K562 (cell line): ENCODE measurements at regions not wholly inside any gene's neighbourhood (a gene's known extent, or its start where the extent isn't known, plus 50 kb on each side); places are given as distances from the start of the nearest gene placed in this dataset.

ENCODE experiments used
- CBX5 ChIP-seq: IDR thresholded peaks from 2 replicates; pipeline ENCODE4 v1.6.1; 2014; ENCODE audit warnings: low read depth, borderline replicate concordance
- FOS ChIP-seq: IDR thresholded peaks from 3 replicates; pipeline ENCODE4 v1.6.1; 2011; ENCODE audit not compliant: insufficient read length; ENCODE audit errors: extremely low read depth
- FOXP1 ChIP-seq: sonication (generic); formaldehyde crosslinking; IDR thresholded peaks from 2 replicates; pipeline ENCODE4 v1.8.0; 2022; ENCODE audit warnings: mild to moderate bottlenecking, missing genetic modification reagents
- ZBTB1 ChIP-seq: sonication (generic); formaldehyde crosslinking; IDR thresholded peaks from 2 replicates; pipeline ENCODE4 v1.8.1; 2023; ENCODE audit warnings: missing genetic modification reagents, low read depth, mild to moderate bottlenecking, borderline replicate concordance
- ZNF165 ChIP-seq: fragments of 250-450 bp; sonication (Bioruptor Pico); IDR thresholded peaks from 2 replicates; pipeline ENCODE4 v1.4.0; 2020; ENCODE audit warnings: borderline replicate concordance
- TF ChIP-seq, protein P1 (sequence below), 3 experiments: IDR thresholded peaks in 2 of 3; conservative IDR thresholded peaks in 1 of 3; 2 replicates each; pipeline ENCODE4 v1.5.1; 2011 to 2012; ENCODE audit warnings: low read length in 3 of 3, mild to moderate bottlenecking in 3 of 3, control low read depth in 2 of 3, improper control_type of control experiment in 1 of 3, inconsistent platforms in 1 of 3, low read depth in 1 of 3, mixed read lengths in 1 of 3, moderate library complexity in 1 of 3; ENCODE audit not compliant: insufficient read depth in 2 of 3
- TF ChIP-seq, protein P2 (sequence below): fragments of 200-800 bp; sonication (Bioruptor generic); IDR thresholded peaks from 2 replicates; pipeline ENCODE4 v1.6.1; 2016; ENCODE audit warnings: missing genetic modification characterization, missing compliant biosample characterization
- TF ChIP-seq, protein P3 (sequence below): sonication (generic); formaldehyde crosslinking; IDR thresholded peaks from 2 replicates; pipeline ENCODE4 v1.8.0; 2022; ENCODE audit warnings: missing genetic modification reagents, mild to moderate bottlenecking, moderate library complexity, borderline replicate concordance
- TF ChIP-seq, protein P4 (sequence below): IDR thresholded peaks from 3 replicates; pipeline ENCODE4 v1.6.1; 2011; ENCODE audit warnings: borderline replicate concordance, mild to moderate bottlenecking, moderate library complexity; ENCODE audit not compliant: insufficient read length; ENCODE audit errors: extremely low read depth

DNA sequence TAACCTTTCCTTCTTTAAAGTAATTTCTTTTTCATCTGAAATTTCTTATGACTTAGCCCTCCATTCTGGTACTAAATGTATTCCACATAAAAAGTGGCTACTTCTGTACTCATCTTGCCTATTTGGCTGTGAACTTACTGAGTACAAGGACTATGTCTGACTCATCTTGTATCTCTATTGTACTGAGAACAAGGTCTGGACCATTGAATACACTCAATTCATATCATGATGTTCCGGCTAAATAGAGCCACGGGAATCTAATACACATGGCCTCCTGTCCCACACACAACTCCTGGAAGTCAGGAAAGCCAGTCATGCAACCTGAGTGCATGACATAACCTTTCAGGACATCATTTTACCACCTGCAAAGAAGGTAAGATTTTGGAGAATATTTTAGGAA lies 203.9 kb downstream of the PLK2 start:
- no peak for TF ChIP-seq ZNF165
- TF ChIP-seq, protein P1, sequence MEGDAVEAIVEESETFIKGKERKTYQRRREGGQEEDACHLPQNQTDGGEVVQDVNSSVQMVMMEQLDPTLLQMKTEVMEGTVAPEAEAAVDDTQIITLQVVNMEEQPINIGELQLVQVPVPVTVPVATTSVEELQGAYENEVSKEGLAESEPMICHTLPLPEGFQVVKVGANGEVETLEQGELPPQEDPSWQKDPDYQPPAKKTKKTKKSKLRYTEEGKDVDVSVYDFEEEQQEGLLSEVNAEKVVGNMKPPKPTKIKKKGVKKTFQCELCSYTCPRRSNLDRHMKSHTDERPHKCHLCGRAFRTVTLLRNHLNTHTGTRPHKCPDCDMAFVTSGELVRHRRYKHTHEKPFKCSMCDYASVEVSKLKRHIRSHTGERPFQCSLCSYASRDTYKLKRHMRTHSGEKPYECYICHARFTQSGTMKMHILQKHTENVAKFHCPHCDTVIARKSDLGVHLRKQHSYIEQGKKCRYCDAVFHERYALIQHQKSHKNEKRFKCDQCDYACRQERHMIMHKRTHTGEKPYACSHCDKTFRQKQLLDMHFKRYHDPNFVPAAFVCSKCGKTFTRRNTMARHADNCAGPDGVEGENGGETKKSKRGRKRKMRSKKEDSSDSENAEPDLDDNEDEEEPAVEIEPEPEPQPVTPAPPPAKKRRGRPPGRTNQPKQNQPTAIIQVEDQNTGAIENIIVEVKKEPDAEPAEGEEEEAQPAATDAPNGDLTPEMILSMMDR (IDR thresholded peaks at IDR 0.05 in 2 of 3, conservative IDR thresholded peaks at IDR 0.05 in 1 of 3; ENCODE audit: insufficient read depth in 2 of 3, low read depth in 1 of 3, low read length in 3 of 3) = no peak
- TF ChIP-seq FOS = no peak
- TF ChIP-seq, protein P2, sequence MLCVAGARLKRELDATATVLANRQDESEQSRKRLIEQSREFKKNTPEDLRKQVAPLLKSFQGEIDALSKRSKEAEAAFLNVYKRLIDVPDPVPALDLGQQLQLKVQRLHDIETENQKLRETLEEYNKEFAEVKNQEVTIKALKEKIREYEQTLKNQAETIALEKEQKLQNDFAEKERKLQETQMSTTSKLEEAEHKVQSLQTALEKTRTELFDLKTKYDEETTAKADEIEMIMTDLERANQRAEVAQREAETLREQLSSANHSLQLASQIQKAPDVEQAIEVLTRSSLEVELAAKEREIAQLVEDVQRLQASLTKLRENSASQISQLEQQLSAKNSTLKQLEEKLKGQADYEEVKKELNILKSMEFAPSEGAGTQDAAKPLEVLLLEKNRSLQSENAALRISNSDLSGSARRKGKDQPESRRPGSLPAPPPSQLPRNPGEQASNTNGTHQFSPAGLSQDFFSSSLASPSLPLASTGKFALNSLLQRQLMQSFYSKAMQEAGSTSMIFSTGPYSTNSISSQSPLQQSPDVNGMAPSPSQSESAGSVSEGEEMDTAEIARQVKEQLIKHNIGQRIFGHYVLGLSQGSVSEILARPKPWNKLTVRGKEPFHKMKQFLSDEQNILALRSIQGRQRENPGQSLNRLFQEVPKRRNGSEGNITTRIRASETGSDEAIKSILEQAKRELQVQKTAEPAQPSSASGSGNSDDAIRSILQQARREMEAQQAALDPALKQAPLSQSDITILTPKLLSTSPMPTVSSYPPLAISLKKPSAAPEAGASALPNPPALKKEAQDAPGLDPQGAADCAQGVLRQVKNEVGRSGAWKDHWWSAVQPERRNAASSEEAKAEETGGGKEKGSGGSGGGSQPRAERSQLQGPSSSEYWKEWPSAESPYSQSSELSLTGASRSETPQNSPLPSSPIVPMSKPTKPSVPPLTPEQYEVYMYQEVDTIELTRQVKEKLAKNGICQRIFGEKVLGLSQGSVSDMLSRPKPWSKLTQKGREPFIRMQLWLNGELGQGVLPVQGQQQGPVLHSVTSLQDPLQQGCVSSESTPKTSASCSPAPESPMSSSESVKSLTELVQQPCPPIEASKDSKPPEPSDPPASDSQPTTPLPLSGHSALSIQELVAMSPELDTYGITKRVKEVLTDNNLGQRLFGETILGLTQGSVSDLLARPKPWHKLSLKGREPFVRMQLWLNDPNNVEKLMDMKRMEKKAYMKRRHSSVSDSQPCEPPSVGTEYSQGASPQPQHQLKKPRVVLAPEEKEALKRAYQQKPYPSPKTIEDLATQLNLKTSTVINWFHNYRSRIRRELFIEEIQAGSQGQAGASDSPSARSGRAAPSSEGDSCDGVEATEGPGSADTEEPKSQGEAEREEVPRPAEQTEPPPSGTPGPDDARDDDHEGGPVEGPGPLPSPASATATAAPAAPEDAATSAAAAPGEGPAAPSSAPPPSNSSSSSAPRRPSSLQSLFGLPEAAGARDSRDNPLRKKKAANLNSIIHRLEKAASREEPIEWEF (CRISPR knock-in tag) = no peak
- TF ChIP-seq, protein P3, sequence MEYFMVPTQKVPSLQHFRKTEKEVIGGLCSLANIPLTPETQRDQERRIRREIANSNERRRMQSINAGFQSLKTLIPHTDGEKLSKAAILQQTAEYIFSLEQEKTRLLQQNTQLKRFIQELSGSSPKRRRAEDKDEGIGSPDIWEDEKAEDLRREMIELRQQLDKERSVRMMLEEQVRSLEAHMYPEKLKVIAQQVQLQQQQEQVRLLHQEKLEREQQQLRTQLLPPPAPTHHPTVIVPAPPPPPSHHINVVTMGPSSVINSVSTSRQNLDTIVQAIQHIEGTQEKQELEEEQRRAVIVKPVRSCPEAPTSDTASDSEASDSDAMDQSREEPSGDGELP (CRISPR knock-in tag) = no peak
- TF ChIP-seq, protein P4, sequence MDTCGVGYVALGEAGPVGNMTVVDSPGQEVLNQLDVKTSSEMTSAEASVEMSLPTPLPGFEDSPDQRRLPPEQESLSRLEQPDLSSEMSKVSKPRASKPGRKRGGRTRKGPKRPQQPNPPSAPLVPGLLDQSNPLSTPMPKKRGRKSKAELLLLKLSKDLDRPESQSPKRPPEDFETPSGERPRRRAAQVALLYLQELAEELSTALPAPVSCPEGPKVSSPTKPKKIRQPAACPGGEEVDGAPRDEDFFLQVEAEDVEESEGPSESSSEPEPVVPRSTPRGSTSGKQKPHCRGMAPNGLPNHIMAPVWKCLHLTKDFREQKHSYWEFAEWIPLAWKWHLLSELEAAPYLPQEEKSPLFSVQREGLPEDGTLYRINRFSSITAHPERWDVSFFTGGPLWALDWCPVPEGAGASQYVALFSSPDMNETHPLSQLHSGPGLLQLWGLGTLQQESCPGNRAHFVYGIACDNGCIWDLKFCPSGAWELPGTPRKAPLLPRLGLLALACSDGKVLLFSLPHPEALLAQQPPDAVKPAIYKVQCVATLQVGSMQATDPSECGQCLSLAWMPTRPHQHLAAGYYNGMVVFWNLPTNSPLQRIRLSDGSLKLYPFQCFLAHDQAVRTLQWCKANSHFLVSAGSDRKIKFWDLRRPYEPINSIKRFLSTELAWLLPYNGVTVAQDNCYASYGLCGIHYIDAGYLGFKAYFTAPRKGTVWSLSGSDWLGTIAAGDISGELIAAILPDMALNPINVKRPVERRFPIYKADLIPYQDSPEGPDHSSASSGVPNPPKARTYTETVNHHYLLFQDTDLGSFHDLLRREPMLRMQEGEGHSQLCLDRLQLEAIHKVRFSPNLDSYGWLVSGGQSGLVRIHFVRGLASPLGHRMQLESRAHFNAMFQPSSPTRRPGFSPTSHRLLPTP = no peak
- TF ChIP-seq CBX5 = no peak
- TF ChIP-seq ZBTB1 (CRISPR knock-in tag) = no peak
- no peak for TF ChIP-seq FOXP1 (CRISPR knock-in tag)
